ENCODE measurements at regions not wholly inside any gene's neighbourhood (a gene's known extent, or its start where the extent isn't known, plus 50 kb on each side); places are given as distances from the start of the nearest gene placed in this dataset.

DNA sequence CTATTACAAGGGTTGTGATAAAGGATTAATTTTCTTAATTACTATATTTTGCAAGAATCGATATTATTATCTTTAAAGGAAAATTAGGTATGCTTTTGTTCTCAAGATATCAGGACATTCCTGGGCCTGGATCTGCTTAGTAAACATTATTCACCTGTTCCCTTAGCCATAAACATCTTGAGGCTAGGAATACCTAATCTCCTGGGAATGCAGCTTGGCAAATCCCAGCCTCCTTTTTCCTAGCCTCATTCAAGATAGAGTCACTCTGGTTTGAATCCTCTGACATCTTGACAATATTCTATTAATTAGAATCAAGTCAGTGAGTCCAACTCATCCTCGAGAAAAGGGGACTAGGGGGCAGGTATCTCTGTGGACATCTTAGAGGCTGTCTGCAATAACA, 327.1 kb downstream of the STIM2 start:
- no peak for DNase-seq

DNA sequence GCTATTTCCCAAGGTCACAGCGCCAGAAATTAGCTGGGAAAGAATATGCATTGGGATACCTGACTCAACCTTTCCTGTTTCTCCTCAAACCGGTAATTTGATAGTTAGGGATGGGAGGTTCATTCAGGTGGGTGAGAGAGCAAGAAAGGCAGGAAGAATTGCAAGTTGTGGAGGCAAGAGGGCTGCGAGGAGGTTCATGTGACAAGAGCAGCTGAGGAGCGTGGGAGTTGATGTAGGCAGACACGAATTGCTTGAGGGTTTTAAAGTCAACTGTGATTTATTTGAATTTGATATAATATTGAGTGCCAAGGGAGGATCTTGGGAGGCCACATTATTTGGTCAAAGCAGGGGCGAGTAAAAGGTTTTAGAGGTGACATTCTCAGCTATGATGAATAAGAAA, 329.0 kb downstream of the STIM2 start:
- DNase-seq: no peak

DNA sequence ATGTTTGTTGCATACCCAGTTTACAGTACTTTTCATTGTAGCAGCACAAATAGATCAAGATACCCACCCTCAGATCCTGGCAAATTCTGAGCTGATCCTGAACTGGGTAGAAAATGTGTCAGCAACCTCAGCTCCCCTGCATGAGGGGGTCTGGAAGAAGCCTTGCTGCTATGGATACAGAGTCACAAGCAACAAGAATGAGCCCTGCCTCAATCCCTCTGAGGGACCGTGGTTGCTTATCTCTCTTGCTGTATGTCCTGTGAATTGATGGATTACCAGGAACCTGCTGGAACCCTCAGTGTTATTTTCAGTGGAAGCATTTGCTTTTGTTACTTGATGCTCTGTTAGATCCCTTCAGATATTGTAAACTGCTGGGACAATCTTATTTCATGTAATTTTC, 331.0 kb downstream of the STIM2 start:
- no peak for DNase-seq

DNA sequence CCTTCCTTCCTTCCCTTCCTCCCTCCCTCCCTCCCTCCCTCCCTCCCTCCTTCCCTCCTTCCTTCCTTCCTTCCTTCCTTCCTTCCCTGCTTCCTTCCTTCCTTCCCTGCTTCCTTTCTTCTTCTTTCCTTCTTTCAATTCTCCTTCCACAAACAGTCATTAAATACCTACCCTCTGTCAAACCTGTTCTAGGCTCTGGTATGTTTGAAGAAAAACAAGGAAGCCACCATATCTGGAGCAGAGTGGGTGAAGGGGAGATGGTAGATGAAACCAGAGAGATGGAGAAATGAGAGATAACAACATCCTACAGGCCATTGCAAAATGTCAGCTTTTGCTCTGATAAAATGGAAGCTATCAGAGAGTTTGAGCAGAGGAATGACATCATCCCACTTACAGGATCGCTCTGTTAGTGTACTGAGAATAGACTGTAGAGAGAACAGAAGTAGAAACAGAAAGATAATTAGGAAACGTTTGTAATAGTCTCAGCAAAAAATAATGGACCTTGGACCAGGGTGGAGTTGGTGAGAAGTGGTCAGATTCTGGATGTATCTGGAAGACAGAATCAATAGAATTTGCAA, 334.0 kb downstream of the STIM2 start:
- DNase-seq: no peak

DNA sequence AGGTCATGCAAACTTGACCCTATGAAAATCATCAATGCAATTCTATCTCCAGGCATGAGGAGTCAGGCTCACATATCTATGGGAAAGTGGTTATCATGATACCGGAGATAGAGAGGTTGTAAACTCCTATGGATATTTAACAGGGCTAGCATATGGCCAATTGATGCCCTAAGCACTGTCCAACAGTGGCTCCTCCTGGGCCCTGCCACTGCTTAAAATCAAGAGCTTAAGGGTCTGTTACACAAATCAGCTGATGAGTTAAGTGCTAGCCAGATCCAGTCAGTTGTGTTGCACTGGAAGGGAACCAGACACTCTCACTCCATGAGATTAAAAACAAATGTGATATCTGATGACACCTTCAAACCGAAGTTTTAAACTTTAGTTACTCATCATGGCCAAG, 337.6 kb downstream of the STIM2 start:
- no peak for DNase-seq

DNA sequence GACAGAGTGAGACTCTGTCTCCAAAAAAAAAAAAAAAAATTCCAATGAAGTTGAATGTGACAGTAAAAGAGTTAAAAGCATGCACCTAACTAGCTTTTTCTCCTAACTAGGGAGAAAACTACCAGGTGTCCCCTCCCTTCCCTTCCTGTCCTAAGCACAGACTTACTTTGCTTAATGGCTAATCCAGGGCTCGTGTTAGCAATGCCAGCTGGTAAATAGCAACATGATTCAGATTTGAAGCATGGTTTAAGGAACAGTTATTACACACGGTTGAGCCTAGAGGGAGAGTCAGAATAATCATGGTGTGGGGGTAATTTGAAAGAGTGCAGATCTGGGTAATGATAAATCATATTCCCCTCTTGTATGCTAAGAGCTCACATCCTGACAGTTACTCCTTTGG, 338.3 kb downstream of the STIM2 start:
- no peak for DNase-seq

DNA sequence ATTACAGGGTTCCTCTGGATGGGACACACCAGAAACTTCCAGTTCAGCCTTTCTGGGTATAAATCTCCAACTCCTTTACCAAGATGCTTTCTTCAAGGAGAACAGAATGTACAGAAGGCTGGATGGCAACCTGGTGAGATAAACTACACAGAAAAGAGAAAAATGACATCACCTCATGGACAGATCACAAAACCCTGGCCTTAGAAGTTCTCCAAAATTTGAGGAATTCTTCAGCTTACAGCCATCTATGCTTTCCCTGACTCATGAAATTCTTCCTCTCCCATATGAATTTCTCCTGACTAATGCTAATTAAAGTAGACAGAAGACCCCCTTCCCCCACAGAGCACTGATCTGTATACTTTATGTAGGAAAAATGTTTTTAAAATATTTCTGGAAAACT, 345.4 kb downstream of the STIM2 start:
- DNase-seq: no peak

DNA sequence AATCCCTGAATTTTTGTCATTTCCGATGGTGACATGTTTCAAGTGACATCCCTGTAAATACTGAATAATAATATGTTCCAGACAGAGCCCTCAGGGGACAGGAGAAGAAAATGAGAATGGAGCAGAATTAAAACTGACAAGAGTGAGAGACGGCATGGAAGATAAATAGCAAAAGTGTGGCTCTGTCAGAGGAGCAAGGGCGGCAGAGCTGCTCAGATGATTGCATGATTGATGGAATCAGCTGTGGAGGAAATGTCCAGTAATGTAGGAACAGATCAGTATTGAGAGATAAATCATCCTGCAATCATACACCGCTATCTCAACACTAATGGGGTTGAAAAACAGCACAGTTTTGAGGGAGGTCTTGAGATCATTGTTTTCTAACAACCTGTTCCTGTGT, 350.3 kb downstream of the STIM2 start:
- no peak for DNase-seq

DNA sequence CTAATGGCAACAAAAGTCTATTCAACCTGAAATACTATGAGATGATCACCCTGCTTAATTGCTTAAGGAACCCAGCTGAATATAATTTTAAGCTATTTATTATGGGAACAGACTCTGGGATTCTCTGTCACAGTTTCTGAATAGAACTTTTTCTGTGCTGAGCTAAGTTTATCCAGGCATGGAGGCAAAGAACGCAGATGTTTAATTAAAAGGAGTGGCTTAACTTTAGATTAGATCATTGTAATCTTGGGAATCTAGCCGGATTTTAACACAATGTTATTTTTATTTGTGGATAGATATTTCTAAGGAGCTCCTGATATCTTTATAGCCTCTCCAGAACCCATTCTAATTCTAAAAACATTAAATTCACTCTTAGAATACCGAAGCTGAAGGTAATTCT, 353.4 kb downstream of the STIM2 start:
- no peak for DNase-seq

DNA sequence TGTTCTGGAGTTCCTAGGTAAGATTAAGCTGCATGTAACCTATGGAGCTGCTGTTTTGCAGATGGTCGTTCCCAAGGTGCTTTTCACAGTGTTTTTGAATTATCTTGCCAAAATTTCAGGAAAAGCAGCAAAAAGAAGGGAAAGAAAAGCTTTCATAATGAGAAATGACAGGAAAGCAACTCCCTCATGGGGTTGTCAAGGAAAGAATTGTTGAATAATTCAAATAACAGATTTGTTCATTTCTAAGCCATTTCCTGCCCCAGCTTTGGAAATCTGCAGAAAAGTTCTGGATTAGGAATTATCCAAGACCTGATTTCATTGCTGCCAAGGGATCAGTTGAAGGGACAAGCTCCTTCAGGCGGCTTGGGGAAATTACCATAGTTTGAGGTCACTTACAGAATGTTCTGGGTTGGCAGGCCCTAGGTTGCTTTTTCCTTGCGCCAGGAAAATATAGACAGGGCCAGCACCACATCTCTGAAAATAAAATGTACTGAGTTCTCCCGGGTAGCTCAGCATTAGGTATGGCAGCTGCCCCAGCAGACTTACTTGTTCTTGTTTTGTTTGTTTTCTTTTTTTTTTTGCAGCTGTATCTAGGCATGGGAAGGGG, 354.7 kb downstream of the STIM2 start:
- peak; percentile 49 for DNase-seq

DNA sequence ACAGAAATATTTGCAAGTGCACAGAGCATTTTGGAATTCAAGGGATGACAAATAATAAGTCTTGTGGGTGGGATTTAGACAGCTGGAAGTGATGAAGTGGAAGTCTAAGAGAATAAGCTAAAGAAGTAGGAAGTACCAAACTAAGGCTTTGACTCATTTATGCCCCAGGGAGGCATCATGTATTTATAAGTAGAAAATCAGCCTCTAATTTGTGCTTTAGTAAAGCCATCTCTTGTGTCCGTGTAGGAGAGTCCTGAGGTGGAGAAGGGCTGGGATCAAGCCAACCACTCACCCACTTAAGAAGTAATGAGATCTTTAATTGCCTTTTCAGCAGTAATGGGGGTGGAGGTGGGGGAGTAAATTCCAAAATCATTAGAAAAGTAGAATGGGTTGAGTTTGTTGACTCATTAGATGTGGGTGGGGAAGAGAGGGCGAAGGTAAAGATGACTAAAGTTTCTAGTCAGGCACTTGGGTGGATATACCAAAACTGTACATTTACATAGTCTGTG, 356.7 kb downstream of the STIM2 start:
- DNase-seq: no peak

DNA sequence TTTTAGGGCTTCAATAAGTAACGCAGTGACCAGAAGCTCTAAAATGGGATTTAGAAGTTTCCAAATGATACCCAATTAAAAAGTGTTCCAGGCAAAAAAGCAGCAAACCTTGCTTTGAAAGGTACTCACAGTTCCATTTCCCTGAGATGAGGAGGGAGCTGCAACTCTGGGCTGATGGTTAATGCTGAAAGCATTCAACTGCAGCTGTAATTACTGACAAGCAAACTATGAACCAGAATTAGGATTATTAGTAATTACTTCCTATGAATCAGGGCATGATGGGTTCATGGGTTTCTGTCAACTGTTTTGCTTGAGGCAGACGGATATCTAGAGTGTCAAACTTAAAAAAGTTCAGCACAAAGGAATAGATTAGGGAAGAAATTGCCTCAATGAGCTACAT, 357.4 kb downstream of the STIM2 start:
- no peak for DNase-seq

DNA sequence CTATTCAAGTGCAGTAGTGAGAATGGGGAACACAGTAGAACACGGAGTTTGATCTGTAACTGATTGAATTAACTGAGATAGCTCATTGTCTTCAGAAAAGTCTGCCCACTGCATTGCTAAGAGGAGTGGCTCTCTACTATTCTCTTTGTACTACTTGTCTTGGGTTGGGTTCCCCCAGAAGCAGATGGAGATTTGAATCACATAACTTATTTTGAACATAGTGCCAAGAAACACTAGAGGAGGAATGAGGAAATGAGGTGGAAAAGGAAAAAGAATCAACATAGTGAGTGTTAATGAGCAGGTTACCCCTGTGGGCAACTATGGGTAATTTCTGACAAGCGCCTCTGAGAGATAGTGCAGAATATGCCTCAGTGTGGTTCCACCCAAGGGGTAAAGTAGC, 362.7 kb downstream of the STIM2 start:
- DNase-seq: no peak

DNA sequence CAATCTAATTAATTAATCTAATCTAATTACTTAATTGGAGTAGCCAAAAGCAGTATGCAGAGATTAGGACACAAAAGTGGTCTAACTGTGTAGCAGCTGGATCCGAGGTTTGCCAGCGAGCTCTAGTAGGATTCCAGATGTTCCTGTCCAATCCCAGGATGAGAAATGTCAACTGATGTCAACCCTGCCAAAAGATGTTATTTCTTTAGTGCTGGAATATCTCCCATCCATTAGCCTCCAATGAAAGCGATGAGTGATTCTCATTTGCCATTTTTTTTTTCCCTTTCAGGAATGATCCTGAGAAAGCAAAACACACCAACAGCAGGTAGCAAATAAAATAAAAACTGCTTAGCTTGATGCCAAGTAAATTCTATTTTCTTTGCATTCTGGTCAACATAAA, 372.9 kb downstream of the STIM2 start:
- no peak for DNase-seq

DNA sequence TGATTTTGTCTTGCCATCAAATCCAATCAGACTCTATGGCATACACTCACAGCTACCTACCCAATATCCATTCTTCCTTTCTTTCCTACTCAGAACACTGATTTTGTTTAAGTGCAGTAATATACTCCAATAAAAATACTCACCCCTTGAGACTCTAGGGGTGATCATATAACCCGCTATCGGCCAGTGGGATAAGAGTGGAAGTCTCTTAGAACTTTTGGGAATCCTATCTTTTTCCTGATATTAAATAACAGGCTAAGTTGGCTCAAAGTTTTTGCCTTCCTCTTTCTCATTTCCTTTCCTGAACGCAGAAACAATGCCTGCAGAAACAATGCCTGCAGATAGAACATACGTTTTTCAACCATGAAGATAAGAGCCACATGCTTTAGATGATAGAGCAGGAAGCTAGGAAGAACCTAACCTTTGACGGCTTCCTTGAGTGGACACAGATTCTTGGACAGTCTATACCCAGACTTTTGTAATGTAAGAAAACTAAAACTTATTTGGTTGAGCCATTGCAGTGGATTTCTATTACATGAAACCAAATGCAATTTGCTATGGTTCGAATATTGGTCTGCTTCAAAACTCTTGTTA, 373.8 kb downstream of the STIM2 start:
- no peak for DNase-seq

DNA sequence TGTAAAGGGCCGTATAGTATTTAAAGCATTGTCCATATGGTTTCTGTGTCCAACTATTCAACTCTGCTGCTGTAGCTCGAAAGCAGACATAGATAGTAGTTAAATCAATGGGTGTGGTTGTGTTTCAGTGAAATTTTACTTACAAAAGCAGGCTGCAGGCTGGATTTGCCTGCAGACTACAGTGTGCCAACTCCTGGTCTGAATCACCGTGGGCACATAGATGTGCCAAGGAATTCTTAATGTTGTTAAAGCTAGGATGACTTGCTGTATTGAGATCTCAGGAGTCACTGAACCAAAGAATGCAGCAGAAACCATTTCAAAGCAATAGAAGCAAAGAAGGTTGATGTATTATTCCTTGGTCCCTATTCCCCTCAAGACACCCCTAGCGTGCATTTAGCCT, 379.0 kb downstream of the STIM2 start:
- DNase-seq: no peak

DNA sequence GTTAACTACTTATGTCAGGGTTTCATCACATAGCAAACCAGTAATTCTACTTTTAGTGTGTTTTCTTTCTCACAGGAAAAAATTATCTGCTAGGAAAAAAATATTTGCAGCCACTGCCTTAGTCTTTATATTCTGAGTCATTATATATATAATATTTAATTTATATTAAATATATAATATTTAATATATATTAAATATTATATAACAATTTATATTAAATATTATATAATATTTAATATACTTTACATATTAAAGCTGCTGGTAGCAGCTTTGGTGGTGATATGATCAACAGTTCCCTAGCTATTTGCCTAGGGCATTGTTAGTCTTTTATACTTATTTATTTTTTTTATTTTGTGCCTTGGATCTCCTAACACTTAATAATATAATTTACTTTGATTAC, 381.6 kb downstream of the STIM2 start:
- no peak for DNase-seq

DNA sequence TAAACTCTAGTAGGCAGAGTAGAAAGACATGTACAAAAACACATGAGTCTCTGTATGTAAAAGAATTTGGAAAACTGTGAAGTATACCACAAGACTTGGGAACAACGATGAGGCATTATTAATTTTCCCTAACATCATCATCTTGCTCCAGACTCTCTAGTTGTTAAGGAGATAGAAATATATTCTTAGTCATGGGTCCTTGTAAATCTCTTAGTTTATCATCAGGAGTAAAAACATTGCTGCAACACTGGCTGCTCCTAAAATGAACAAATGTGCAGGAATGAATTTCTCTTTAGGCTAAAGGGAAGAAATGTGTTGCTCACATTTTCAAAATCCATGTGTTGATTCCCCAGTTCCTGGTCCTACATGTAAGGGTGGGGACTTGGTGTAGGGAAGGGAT, 384.6 kb downstream of the STIM2 start:
- no peak for DNase-seq

DNA sequence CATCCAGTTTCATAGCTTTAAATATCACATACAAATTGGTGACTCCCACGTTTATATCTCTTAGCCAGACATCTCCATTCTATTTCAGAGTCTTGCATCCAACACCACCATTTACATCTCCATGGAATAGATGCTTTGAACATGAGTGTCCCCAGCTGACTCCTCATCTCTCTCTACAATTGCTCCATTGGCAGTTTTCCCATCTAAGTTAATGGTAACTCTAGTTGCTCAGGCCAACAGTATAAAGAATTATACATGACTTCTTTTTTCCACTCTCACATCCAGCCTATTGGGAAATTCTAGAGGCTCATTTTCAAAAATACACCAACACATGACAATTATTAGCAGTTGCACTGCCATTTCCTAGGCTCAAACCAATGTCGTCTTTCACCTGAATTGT, 388.2 kb downstream of the STIM2 start:
- DNase-seq: no peak

DNA sequence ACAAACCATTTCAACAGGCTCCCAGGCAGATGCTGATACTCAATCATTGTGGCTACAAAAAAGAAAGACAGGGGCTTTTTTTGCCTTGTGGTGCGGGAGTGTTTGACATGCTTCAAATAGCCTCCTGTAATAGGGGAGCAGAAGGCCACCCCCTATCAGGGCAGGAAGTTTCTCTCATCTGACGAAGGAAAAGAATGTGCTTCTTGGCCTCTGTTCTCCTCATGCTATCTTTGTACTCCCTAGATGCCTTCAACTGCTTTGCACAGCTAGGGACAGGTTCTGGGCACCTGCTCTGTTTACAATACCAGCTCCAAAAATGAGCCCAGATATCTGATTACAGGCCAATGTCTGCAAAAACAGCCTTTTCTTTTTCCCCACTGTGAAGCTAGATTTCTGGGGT, 391.1 kb downstream of the STIM2 start:
- no peak for DNase-seq

DNA sequence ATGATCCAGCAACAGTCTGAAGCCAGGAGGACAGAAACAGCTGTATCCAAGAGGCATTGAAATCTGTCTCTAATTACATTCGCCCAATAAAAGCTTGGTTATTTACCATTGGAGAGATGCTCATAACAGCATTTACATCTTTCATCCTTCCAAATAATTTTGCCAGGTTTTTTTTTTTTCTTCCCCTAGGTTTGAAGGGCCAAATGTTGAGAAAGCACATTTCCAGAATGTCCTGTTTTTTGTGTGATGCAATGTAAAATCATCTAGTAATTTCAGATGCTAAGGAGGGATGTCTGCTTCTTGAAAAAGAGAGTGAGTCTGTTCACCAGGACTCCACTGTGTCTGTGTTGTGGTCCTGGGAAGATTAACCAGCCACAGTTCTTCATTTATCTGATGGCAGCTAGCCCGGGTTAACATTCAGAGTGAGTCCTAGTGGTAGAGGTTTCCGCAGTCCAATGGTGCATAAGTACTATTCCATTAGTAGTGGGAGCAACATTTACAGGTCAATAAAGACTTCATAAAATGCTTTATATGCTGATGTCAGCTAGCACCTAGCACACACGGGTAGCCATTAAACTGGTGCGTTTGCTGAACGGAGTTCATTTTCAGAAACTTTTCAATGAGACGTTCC, 406.8 kb downstream of the STIM2 start:
- DNase-seq: no peak

DNA sequence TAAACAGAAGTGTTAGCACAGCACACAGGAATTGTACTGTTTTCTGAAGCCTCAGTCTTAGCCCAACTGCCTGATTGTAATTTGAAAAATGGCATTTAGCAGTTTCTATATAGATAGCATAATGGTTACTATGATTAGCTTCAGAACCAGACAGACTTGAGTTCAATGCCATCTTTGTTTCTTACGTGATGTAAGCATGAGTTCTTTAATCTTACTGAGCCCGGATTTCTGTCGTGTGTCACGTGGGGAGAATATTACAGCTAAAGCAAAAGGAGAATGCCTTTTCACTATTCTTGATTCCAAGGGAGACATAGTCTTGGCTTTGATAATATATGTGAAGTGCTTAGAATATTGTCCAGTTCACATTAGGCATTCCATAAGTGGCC, 407.3 kb downstream of the STIM2 start:
- DNase-seq: no peak

DNA sequence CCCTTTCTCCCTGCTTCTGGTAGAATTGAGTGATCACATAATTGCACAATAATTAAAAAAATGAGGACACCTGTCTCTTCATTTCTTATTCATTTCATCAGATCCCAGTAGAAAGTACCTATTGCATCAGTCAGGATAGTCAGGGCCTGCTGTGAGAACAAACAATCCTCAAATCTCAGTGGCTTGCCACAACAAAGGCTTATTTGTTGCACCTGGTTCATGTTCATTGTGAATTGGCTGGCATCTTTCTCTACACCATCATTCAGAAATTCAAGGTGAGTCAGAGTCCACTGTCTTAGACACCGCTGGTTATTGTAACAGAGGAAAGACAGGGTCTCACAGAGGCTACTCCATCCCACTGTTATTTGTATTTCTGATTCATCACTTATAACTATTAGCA, 409.8 kb downstream of the STIM2 start:
- no peak for DNase-seq

DNA sequence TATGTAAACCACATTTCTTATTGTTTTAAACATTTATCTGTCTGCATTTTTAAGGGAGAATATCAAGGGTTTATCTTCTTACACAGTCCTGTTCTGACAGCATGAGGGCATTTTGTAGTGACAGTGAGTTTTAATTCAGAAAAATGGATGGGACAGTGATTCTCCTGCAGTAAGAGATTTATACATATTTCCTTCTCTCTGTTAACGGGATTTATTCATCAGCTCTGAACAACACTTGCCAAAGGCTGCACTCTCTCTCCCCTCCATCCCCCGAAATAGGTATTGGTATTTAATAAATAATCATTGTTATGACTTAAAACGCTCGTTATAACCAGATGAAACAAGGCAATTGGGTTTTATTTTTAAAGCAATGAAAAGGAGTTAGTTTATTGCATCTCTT, 410.9 kb downstream of the STIM2 start:
- no peak for DNase-seq

Data from right forelimb (tissue), 1 donor.